VCaP (cell line): ENCODE measurements at regions not wholly inside any gene's neighbourhood (a gene's known extent, or its start where the extent isn't known, plus 50 kb on each side); places are given as distances from the start of the nearest gene placed in this dataset.

Experiments
- H3K27ac ChIP-seq: fragments of 450-650 bp; 2 replicates; pipeline ENCODE4 v1.5.1; 2017
- CTCF ChIP-seq: fragments of 450-650 bp; conservative IDR thresholded peaks from 2 replicates; pipeline ENCODE4 v1.5.1; 2017; ENCODE audit warnings: mild to moderate bottlenecking, moderate library complexity

GRCh38 chr3:87710511-87710910 lies 348.3 kb downstream of the CGGBP1 start:
- TF ChIP-seq CTCF = no peak

GRCh38 chr3:87710028-87710427 lies 348.8 kb downstream of the CGGBP1 start:
- no peak for TF ChIP-seq CTCF

More at GRCh38 chr3:87710511-87710910, 348.3 kb downstream of the CGGBP1 start:
- H3K27ac ChIP-seq = no peak overlapping the region

GRCh38 chr3:87706176-87706575 lies 352.6 kb downstream of the CGGBP1 start:
- TF ChIP-seq CTCF = no peak
- no peak overlapping the region for H3K27ac ChIP-seq

More at GRCh38 chr3:87710028-87710427, 348.8 kb downstream of the CGGBP1 start:
- no peak overlapping the region for H3K27ac ChIP-seq

- H3K27ac ChIP-seq = no peak overlapping the region
- TF ChIP-seq CTCF = no peak
Observed at GRCh38 chr3:87702600-87702999, 356.2 kb downstream of the CGGBP1 start.

- no peak for TF ChIP-seq CTCF
- peak overlapping the region; percentile 84 for H3K27ac ChIP-seq
Observed at GRCh38 chr3:87696124-87697013, 362.4 kb downstream of the CGGBP1 start.

- TF ChIP-seq CTCF = no peak
- H3K27ac ChIP-seq = peak overlapping the region; percentile 84
Observed at GRCh38 chr3:87694678-87695077, 364.1 kb downstream of the CGGBP1 start.

GRCh38 chr3:87691109-87691508 lies 367.7 kb downstream of the CGGBP1 start:
- H3K27ac ChIP-seq = no peak overlapping the region
- no peak for TF ChIP-seq CTCF

- 0 out of 2 replicates have a peak overlapping the region, but pooled peaks have one; percentile 47 for H3K27ac ChIP-seq
Observed at GRCh38 chr3:87678984-87679660, 379.7 kb downstream of the CGGBP1 start.
